Bronchial epithelial cell (primary cell): ENCODE measurements at regions not wholly inside any gene's neighbourhood (a gene's known extent, or its start where the extent isn't known, plus 50 kb on each side); places are given as distances from the start of the nearest gene placed in this dataset.
"Not testable (repeated sequence)": the region's sequence is repeated elsewhere in the genome, so short reads cannot be mapped to it uniquely, and the experiment has no call there.

Experiments
- DNase-seq: peaks from one replicate; pipeline ENCODE4 v3.0.0-alpha.2; 2010; ENCODE audit warnings: low read depth
- FAIRE-seq: peaks from 2 replicates; lab custom pipeline; 2011; peaks lifted over from hg19 to GRCh38; lab: Jason Lieb, UNC
- H3K27me3 ChIP-seq: 2 replicates; pipeline ENCODE4 v1.5.1; 2011; ENCODE audit warnings: low read length; ENCODE audit not compliant: control insufficient read depth, insufficient read depth
- H3K36me3 ChIP-seq: 2 replicates; pipeline ENCODE4 v1.5.1; 2011; ENCODE audit warnings: low read length; ENCODE audit not compliant: control insufficient read depth, insufficient read depth
- H3K4me3 ChIP-seq: 2 replicates; pipeline ENCODE4 v1.5.1; 2011; ENCODE audit warnings: mild to moderate bottlenecking, low read depth, low read length, control low read depth
- CTCF ChIP-seq: IDR thresholded peaks from 2 replicates; pipeline ENCODE4 v1.5.1; 2011; ENCODE audit warnings: mild to moderate bottlenecking, moderate library complexity, low read length, control low read depth, inconsistent platforms; ENCODE audit not compliant: insufficient read depth, severe bottlenecking

DNA sequence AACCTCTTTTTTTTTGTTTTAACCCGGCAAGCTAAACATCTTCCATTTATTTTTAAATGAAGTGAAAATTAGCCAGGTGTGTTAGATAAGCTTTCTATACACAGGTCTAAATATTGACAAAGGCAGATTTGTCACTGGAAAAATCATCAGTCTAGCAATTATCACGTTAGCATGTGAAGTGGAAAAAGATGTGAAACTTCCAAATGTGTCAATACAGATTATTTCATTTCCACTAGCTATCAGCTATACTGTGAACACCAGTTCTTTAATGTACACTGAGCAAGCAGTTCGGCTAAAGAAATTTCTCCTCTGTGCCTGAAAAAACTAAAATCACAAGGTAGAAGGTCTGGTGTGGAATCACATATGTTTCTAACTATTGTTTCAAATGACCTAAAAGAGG is 96.6 kb upstream of the G2E3 start:
- Histone ChIP-seq H3K36me3 (no peaks in the 10 kb centered on the region), H3K27me3 (no peaks in the 10 kb centered on the region), H3K4me3 (no peak overlapping the region)
- TF ChIP-seq CTCF = no peak
- no peak for DNase-seq
- FAIRE-seq = no peak

GRCh38 chr14:30464481-30464880 is 94.5 kb upstream of the G2E3 start:
- no peaks in the 10 kb centered on the region for H3K36me3 ChIP-seq
- no peak for TF ChIP-seq CTCF
- no peaks in the 10 kb centered on the region for H3K27me3 ChIP-seq
- H3K4me3 ChIP-seq = no peak overlapping the region
- DNase-seq = no peak
- FAIRE-seq = no peak

DNA sequence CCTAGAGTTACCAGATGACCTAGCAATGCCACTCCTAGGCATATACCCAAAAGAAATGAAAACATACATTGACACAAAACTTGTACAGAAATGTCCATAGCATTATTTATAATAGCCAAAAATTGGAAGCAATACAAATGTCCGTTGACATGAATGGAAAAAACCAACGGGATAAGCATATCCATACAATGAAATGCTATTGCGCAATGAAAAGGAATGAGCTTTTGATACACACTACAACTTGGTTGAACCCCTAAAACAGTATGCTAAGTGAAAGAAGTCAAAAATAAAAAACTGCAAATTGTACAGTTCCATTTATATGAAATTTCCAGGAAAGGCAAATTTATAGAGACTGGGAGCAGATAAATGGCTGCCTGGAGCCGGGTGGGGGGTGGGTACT is 90.6 kb upstream of the G2E3 start:
- no peak for FAIRE-seq
- DNase-seq = no peak
- TF ChIP-seq CTCF = no peak
- H3K36me3 ChIP-seq = no peaks in the 10 kb centered on the region
- H3K27me3 ChIP-seq = no peaks in the 10 kb centered on the region
- H3K4me3 ChIP-seq = no peak overlapping the region

DNA sequence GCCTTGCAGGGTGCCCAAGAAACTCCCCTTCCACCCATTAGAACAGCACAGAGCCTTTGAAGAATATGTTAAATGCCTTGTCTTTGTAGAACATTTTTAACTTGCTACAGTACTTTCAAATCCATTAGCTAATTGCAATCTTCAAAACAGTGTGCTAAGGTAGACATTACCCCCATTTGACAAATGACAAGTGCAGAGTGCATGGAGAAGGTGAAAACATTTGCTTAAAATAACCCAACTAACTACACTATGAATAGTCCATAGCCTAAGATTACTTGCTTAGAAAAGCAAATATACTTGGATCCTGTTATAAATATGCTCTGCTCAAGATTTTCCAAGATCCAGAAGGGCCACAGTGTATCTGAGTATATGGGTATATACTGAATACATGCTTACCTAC is 87.0 kb upstream of the G2E3 start:
- H3K36me3 ChIP-seq = no peaks in the 10 kb centered on the region
- no peaks in the 10 kb centered on the region for H3K27me3 ChIP-seq
- TF ChIP-seq CTCF = no peak
- no peak overlapping the region for H3K4me3 ChIP-seq
- no peak for FAIRE-seq
- DNase-seq = no peak

- not testable (repeated sequence) for H3K27me3 ChIP-seq, FAIRE-seq, DNase-seq, H3K4me3 ChIP-seq, H3K36me3 ChIP-seq
Measured at GRCh38 chr14:30473846-30474696, 84.9 kb upstream of the G2E3 start.

- Histone ChIP-seq H3K27me3 (no peaks in the 10 kb centered on the region), H3K4me3 (no peak overlapping the region), H3K36me3 (no peaks in the 10 kb centered on the region)
- DNase-seq (no peak), FAIRE-seq (no peak)
- TF ChIP-seq CTCF = no peak
Measured at GRCh38 chr14:30482276-30482675, 76.7 kb upstream of the G2E3 start.
